ENCODE measurements at regions not wholly inside any gene's neighbourhood (a gene's known extent, or its start where the extent isn't known, plus 50 kb on each side); places are given as distances from the start of the nearest gene placed in this dataset.

- TF ChIP-seq SP1 (IDR thresholded peaks at IDR 0.05; ENCODE audit: low read depth), result no peak
Measured at GRCh38 chr2:207321514-207321913, 155.8 kb upstream of the KLF7 start (continued).

GRCh38 chr2:207324001-207324400, 158.3 kb upstream of the KLF7 start:
- no peaks in the 10 kb centered on the region for H3K36me3 ChIP-seq (ENCODE audit: control insufficient read depth in 1 of 2, insufficient read depth in 2 of 2, low read length in 2 of 2)
- ChIA-PET RAD21 (ENCODE audit: low non-redundant PET in 1 of 2, low total read pairs in 2 of 2, uncharacterized antibody in 2 of 2, unreplicated experiment in 2 of 2) (no interaction called here), CTCF (no interaction called here), POLR2A (no interaction called here)
- no peak overlapping the region for H3K9ac ChIP-seq (ENCODE audit: low read length)
- no peaks in the 10 kb centered on the region for H3K79me2 ChIP-seq (ENCODE audit: insufficient read depth, low read length)
- H3K4me3 ChIP-seq (replicated peaks in 1 of 2; ENCODE audit: low read depth in 1 of 2, low read length in 2 of 2), result no peak overlapping the region
- H4K20me1 ChIP-seq (ENCODE audit: insufficient read depth), result no peaks in the 10 kb centered on the region
- no peaks in the 10 kb centered on the region for H3K9me2 ChIP-seq (ENCODE audit: insufficient read depth)
- TF ChIP-seq RAD21 (IDR thresholded peaks at IDR 0.05; ENCODE audit: low read depth) (no peak), ELF1 (IDR thresholded peaks at IDR 0.05; ENCODE audit: borderline replicate concordance, low read depth) (no peak), YY1 (IDR thresholded peaks at IDR 0.05; ENCODE audit: extremely low read depth, insufficient replicate concordance, low read depth, low read length) (no peak), ZFX (IDR thresholded peaks at IDR 0.05) (no peak), EZH2phosphoT487 (IDR thresholded peaks at IDR 0.05; ENCODE audit: borderline replicate concordance) (no peak)
- H2AFZ ChIP-seq (ENCODE audit: low read depth, low read length, poor library complexity, severe bottlenecking), result no peak overlapping the region
- no peak overlapping the region for H3K4me2 ChIP-seq (ENCODE audit: low read length)
- no peaks in the 10 kb centered on the region for H3K27me3 ChIP-seq (ENCODE audit: insufficient read depth, low read length)
- H3K4me1 ChIP-seq (ENCODE audit: control insufficient read depth in 1 of 2, insufficient read depth in 2 of 2, low read length in 2 of 2), result no peaks in the 10 kb centered on the region
- no TSS peak for BruUV-seq (replicated peaks)
- ATAC-seq (no peak), DNase-seq (ENCODE audit: low read depth, low spot score) (no peak)
- intact Hi-C loops (cut with micrococcal nuclease), result no loop called here
- H3K27ac ChIP-seq (ENCODE audit: low read depth, low read length), result no peak overlapping the region
- H3K9me3 ChIP-seq (ENCODE audit: control insufficient read depth in 1 of 2, insufficient read depth in 1 of 2, low read depth in 1 of 2, low read length in 2 of 2), result no peaks in the 10 kb centered on the region

GRCh38 chr2:207327513-207327912, 161.8 kb upstream of the KLF7 start:
- POLR2A ChIA-PET, result no interaction called here
- ATAC-seq, result no peak
- no peak for TF ChIP-seq REST (IDR thresholded peaks at IDR 0.05; ENCODE audit: low read depth)
- no peak for TF ChIP-seq ZFX (IDR thresholded peaks at IDR 0.05)
- no peak for TF ChIP-seq SP1 (IDR thresholded peaks at IDR 0.05; ENCODE audit: low read depth)
- no peak for TF ChIP-seq JUND (IDR thresholded peaks at IDR 0.05)
- TF ChIP-seq ZBTB33 (IDR thresholded peaks at IDR 0.05; ENCODE audit: extremely low read depth, insufficient replicate concordance, low read length), result no peak
- no peak for TF ChIP-seq SRF (IDR thresholded peaks at IDR 0.05; ENCODE audit: low read depth)
- no peak for TF ChIP-seq SIN3A (IDR thresholded peaks at IDR 0.05; ENCODE audit: low read depth)
- TF ChIP-seq ELF1 (IDR thresholded peaks at IDR 0.05; ENCODE audit: borderline replicate concordance, low read depth), result no peak
- TF ChIP-seq YY1 (IDR thresholded peaks at IDR 0.05; ENCODE audit: extremely low read depth, insufficient replicate concordance, low read depth, low read length), result no peak
- no peak for TF ChIP-seq EZH2phosphoT487 (IDR thresholded peaks at IDR 0.05; ENCODE audit: borderline replicate concordance)
- TF ChIP-seq MAX (IDR thresholded peaks at IDR 0.05), result no peak
- TF ChIP-seq CEBPB (IDR thresholded peaks at IDR 0.05; ENCODE audit: low read depth), result no peak
- no peak for TF ChIP-seq ATF3 (IDR thresholded peaks at IDR 0.05)

More at GRCh38 chr2:207327513-207327912, 161.8 kb upstream of the KLF7 start:
- no peak overlapping the region for H2AFZ ChIP-seq (ENCODE audit: low read depth, low read length, poor library complexity, severe bottlenecking)
- H3K27ac ChIP-seq (ENCODE audit: low read depth, low read length), result no peak overlapping the region
- intact Hi-C loops (cut with micrococcal nuclease), result no loop called here
- H3K9me3 ChIP-seq (ENCODE audit: control insufficient read depth in 1 of 2, insufficient read depth in 1 of 2, low read depth in 1 of 2, low read length in 2 of 2), result no peaks in the 10 kb centered on the region
- H3K4me2 ChIP-seq (ENCODE audit: low read length), result no peak overlapping the region
- H3K9me2 ChIP-seq (ENCODE audit: insufficient read depth), result no peaks in the 10 kb centered on the region
- H3K4me3 ChIP-seq (replicated peaks in 1 of 2; ENCODE audit: low read depth in 1 of 2, low read length in 2 of 2), result no peak overlapping the region
- H3K79me2 ChIP-seq (ENCODE audit: insufficient read depth, low read length), result no peaks in the 10 kb centered on the region
- H4K20me1 ChIP-seq (ENCODE audit: insufficient read depth), result no peaks in the 10 kb centered on the region
- H3K36me3 ChIP-seq (ENCODE audit: control insufficient read depth in 1 of 2, insufficient read depth in 2 of 2, low read length in 2 of 2), result no peaks in the 10 kb centered on the region
- no TSS peak for BruUV-seq (replicated peaks)
- ChIA-PET CTCF (no interaction called here), RAD21 (ENCODE audit: low non-redundant PET in 1 of 2, low total read pairs in 2 of 2, uncharacterized antibody in 2 of 2, unreplicated experiment in 2 of 2) (no interaction called here)
- no peaks in the 10 kb centered on the region for H3K27me3 ChIP-seq (ENCODE audit: insufficient read depth, low read length)
- peaks cover 5 to 15% of the 10 kb centered on the region in 2 experiments for H3K4me1 ChIP-seq (ENCODE audit: control insufficient read depth in 1 of 2, insufficient read depth in 2 of 2, low read length in 2 of 2)
- H3K9ac ChIP-seq (ENCODE audit: low read length), result no peak overlapping the region
- DNase-seq (ENCODE audit: low read depth, low spot score), result no peak
